ENCODE measurements at regions not wholly inside any gene's neighbourhood (a gene's known extent, or its start where the extent isn't known, plus 50 kb on each side); places are given as distances from the start of the nearest gene placed in this dataset.

- Histone ChIP-seq H3K9ac (ENCODE audit: low read depth in 1 of 2, low read length in 2 of 2) (no peak overlapping the region), H3K4me3 (ENCODE audit: low read depth in 1 of 3, low read length in 3 of 3) (no peak overlapping the region), H3K27me3 (ENCODE audit: control insufficient read depth in 4 of 4, insufficient read depth in 4 of 4, low read length in 3 of 4) (no peaks in the 10 kb centered on the region), H3K27ac (ENCODE audit: low read depth in 1 of 2, low read length in 2 of 2) (no peak overlapping the region), H3K9me3 (ENCODE audit: control insufficient read depth in 4 of 4, low read length in 3 of 4) (no peaks in the 10 kb centered on the region), H3K36me3 (ENCODE audit: control insufficient read depth in 4 of 4, insufficient read depth in 3 of 4, low read depth in 1 of 4, low read length in 3 of 4) (no peaks in the 10 kb centered on the region), H3K4me1 (ENCODE audit: control insufficient read depth in 4 of 4, insufficient read depth in 4 of 4, low read length in 3 of 4) (peaks cover 0 to 2% (median 0%) of the 10 kb centered on the region in 4 donors)
- 88% methylated on average over 1 of the region's 1 CpG for WGBS
- TF ChIP-seq YY1 (IDR thresholded peaks at IDR 0.05) (no peak), SP1 (IDR thresholded peaks at IDR 0.05) (no peak), CTCF (IDR thresholded peaks at IDR 0.05; ENCODE audit: low read depth, low read length, missing input control) (no peak), ATF3 (IDR thresholded peaks at IDR 0.05) (no peak), JUND (IDR thresholded peaks at IDR 0.05) (no peak), HNF4G (IDR thresholded peaks at IDR 0.05) (no peak), HNF4A (conservative IDR thresholded peaks at IDR 0.05) (no peak)
- no peak for DNase-seq (ENCODE audit: low spot score)
These were observed 657.6 kb downstream of the CCDC171 start for GRCh38 chr9:16210440-16210839.

GRCh38 chr9:16211946-16212345 lies 658.5 kb downstream of the BNC2 start:
- WGBS, result 87% methylated on average over 3 of the region's 3 CpGs
- H3K27ac ChIP-seq (ENCODE audit: low read depth in 1 of 2, low read length in 2 of 2), result no peak overlapping the region
- no peak for DNase-seq (ENCODE audit: low spot score)
- no peaks in the 10 kb centered on the region for H3K36me3 ChIP-seq (ENCODE audit: control insufficient read depth in 4 of 4, insufficient read depth in 3 of 4, low read depth in 1 of 4, low read length in 3 of 4)
- H3K4me3 ChIP-seq (ENCODE audit: low read depth in 1 of 3, low read length in 3 of 3), result no peak overlapping the region
- no peaks in the 10 kb centered on the region for H3K9me3 ChIP-seq (ENCODE audit: control insufficient read depth in 4 of 4, low read length in 3 of 4)
- H3K4me1 ChIP-seq (ENCODE audit: control insufficient read depth in 4 of 4, insufficient read depth in 4 of 4, low read length in 3 of 4), result peaks cover 0 to 2% (median 0%) of the 10 kb centered on the region in 4 donors
- H3K9ac ChIP-seq (ENCODE audit: low read depth in 1 of 2, low read length in 2 of 2), result no peak overlapping the region
- H3K27me3 ChIP-seq (ENCODE audit: control insufficient read depth in 4 of 4, insufficient read depth in 4 of 4, low read length in 3 of 4), result no peaks in the 10 kb centered on the region
- TF ChIP-seq RXRA (IDR thresholded peaks at IDR 0.05), result no peak
- TF ChIP-seq ATF3 (IDR thresholded peaks at IDR 0.05), result no peak
- TF ChIP-seq REST (IDR thresholded peaks at IDR 0.05), result no peak
- TF ChIP-seq EGR1 (IDR thresholded peaks at IDR 0.05; ENCODE audit: low read depth in 2 of 2), result no peak
- TF ChIP-seq MAX (IDR thresholded peaks at IDR 0.05), result no peak
- no peak for TF ChIP-seq GABPA (IDR thresholded peaks at IDR 0.05 in 1 of 2, conservative IDR thresholded peaks at IDR 0.05 in 1 of 2)
- TF ChIP-seq SP1 (IDR thresholded peaks at IDR 0.05), result no peak
- TF ChIP-seq FOXA2 (IDR thresholded peaks at IDR 0.05), result no peak
- TF ChIP-seq JUND (IDR thresholded peaks at IDR 0.05), result no peak
- TF ChIP-seq HNF4G (IDR thresholded peaks at IDR 0.05), result no peak
- no peak for TF ChIP-seq YY1 (IDR thresholded peaks at IDR 0.05)
- no peak for TF ChIP-seq TAF1 (conservative IDR thresholded peaks at IDR 0.05)
- TF ChIP-seq HNF4A (conservative IDR thresholded peaks at IDR 0.05), result no peak
- TF ChIP-seq NR2F2 (IDR thresholded peaks at IDR 0.05), result no peak
- TF ChIP-seq CTCF (IDR thresholded peaks at IDR 0.05; ENCODE audit: low read depth, low read length, missing input control), result no peak
- no peak for TF ChIP-seq FOXA1 (IDR thresholded peaks at IDR 0.05)

All from liver (tissue), 8 donors.